ENCODE measurements at regions not wholly inside any gene's neighbourhood (a gene's known extent, or its start where the extent isn't known, plus 50 kb on each side); places are given as distances from the start of the nearest gene placed in this dataset.

DNA sequence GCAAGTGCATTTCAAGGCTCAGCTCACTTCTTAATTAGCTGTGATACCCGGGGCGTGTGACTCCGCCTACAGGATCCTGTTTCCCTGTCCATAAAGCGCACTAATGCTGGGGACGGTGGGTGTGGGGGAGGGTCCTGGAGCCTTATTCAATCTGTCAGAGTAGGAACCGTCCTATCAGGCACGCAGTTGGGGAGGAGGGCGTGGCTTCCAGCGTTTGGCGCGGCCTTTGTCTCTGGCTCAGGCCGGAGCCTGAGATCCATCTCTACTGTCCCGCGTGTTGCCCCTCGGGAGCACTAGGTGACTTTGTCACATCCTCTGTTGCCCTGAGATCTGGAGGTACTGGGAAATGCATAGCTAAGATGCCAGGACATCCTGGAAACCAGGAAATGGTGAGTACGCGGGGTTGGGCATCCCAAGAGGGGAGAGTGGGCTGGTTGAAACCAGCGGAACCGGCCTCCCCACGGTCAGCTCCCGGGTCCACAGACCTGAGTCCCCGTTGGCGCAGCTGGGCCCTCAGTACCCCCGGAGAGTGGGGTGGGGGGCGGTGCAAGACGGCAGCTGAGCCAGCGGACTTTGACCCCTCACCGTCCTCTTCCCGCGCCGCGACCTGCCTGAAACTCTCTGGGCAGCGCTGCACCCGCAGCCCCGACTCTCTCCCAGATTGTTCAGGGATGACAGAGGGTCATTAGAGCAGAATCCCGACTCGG is 104.4 kb upstream of the ZNF92 start:
- Mint-ChIP-seq H3K27me3 (ENCODE audit: low read depth) (peaks cover 21% of the 10 kb centered on the region), H3K9me3 (peaks cover 5% of the 10 kb centered on the region), H3K27ac (no peak overlapping the region), H3K36me3 (peaks cover 7% of the 10 kb centered on the region), H3K4me1 (peaks cover 33% of the 10 kb centered on the region), H3K4me3 (peak overlapping the region; percentile 93)
- ChIA-PET POLR2A (interaction anchor here (0.8 to 1.5 kb wide), 2 partner anchors 17 to 18 kb away, joined by 3 to 7 read pairs; no protein-coding TSS in a partner anchor), CTCF (interaction anchor here (1.3 to 2.3 kb wide), 3 partner anchors 17 to 53 kb away, joined by 5 to 8 read pairs (median 7); no protein-coding TSS in a partner anchor)
- peak; percentile 100 for ATAC-seq
- TF ChIP-seq GABPB1 (CRISPR knock-in tag; IDR thresholded peaks at IDR 0.05) (no peak), ZNF121 (CRISPR knock-in tag; IDR thresholded peaks at IDR 0.05) (peak; percentile 10; the same call in 1 of the 2 replicates), IRF2 (CRISPR knock-in tag; IDR thresholded peaks at IDR 0.05; ENCODE audit: borderline replicate concordance, low read depth) (no peak), ETV6 (CRISPR knock-in tag; IDR thresholded peaks at IDR 0.05) (0 out of 2 replicates have a peak, but pooled peaks have one; percentile 69), FOXP1 (CRISPR knock-in tag; IDR thresholded peaks at IDR 0.05; ENCODE audit: borderline replicate concordance) (0 out of 2 replicates have a peak, but pooled peaks have one; percentile 26), SP1 (CRISPR knock-in tag; conservative IDR thresholded peaks at IDR 0.05) (peak; percentile 52), ZNF416 (CRISPR knock-in tag; IDR thresholded peaks at IDR 0.05) (no peak), FOXK1 (CRISPR knock-in tag; IDR thresholded peaks at IDR 0.05) (0 out of 2 replicates have a peak, but pooled peaks have one; percentile 34)
- TF ChIP-seq, protein P1, sequence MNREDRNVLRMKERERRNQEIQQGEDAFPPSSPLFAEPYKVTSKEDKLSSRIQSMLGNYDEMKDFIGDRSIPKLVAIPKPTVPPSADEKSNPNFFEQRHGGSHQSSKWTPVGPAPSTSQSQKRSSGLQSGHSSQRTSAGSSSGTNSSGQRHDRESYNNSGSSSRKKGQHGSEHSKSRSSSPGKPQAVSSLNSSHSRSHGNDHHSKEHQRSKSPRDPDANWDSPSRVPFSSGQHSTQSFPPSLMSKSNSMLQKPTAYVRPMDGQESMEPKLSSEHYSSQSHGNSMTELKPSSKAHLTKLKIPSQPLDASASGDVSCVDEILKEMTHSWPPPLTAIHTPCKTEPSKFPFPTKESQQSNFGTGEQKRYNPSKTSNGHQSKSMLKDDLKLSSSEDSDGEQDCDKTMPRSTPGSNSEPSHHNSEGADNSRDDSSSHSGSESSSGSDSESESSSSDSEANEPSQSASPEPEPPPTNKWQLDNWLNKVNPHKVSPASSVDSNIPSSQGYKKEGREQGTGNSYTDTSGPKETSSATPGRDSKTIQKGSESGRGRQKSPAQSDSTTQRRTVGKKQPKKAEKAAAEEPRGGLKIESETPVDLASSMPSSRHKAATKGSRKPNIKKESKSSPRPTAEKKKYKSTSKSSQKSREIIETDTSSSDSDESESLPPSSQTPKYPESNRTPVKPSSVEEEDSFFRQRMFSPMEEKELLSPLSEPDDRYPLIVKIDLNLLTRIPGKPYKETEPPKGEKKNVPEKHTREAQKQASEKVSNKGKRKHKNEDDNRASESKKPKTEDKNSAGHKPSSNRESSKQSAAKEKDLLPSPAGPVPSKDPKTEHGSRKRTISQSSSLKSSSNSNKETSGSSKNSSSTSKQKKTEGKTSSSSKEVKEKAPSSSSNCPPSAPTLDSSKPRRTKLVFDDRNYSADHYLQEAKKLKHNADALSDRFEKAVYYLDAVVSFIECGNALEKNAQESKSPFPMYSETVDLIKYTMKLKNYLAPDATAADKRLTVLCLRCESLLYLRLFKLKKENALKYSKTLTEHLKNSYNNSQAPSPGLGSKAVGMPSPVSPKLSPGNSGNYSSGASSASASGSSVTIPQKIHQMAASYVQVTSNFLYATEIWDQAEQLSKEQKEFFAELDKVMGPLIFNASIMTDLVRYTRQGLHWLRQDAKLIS (CRISPR knock-in tag; IDR thresholded peaks at IDR 0.05; ENCODE audit: borderline replicate concordance): no peak
- TF ChIP-seq, protein P2, sequence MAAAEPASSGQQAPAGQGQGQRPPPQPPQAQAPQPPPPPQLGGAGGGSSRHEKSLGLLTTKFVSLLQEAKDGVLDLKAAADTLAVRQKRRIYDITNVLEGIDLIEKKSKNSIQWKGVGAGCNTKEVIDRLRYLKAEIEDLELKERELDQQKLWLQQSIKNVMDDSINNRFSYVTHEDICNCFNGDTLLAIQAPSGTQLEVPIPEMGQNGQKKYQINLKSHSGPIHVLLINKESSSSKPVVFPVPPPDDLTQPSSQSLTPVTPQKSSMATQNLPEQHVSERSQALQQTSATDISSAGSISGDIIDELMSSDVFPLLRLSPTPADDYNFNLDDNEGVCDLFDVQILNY (CRISPR knock-in tag; IDR thresholded peaks at IDR 0.05): 0 out of 2 replicates have a peak, but pooled peaks have one; percentile 39
- TF ChIP-seq, protein P3, sequence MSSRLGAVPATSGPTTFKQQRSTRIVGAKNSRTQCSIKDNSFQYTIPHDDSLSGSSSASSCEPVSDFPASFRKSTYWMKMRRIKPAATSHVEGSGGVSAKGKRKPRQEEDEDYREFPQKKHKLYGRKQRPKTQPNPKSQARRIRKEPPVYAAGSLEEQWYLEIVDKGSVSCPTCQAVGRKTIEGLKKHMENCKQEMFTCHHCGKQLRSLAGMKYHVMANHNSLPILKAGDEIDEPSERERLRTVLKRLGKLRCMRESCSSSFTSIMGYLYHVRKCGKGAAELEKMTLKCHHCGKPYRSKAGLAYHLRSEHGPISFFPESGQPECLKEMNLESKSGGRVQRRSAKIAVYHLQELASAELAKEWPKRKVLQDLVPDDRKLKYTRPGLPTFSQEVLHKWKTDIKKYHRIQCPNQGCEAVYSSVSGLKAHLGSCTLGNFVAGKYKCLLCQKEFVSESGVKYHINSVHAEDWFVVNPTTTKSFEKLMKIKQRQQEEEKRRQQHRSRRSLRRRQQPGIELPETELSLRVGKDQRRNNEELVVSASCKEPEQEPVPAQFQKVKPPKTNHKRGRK (CRISPR knock-in tag; IDR thresholded peaks at IDR 0.05; ENCODE audit: borderline replicate concordance): no peak
- TF ChIP-seq, protein P4, sequence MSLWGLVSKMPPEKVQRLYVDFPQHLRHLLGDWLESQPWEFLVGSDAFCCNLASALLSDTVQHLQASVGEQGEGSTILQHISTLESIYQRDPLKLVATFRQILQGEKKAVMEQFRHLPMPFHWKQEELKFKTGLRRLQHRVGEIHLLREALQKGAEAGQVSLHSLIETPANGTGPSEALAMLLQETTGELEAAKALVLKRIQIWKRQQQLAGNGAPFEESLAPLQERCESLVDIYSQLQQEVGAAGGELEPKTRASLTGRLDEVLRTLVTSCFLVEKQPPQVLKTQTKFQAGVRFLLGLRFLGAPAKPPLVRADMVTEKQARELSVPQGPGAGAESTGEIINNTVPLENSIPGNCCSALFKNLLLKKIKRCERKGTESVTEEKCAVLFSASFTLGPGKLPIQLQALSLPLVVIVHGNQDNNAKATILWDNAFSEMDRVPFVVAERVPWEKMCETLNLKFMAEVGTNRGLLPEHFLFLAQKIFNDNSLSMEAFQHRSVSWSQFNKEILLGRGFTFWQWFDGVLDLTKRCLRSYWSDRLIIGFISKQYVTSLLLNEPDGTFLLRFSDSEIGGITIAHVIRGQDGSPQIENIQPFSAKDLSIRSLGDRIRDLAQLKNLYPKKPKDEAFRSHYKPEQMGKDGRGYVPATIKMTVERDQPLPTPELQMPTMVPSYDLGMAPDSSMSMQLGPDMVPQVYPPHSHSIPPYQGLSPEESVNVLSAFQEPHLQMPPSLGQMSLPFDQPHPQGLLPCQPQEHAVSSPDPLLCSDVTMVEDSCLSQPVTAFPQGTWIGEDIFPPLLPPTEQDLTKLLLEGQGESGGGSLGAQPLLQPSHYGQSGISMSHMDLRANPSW (CRISPR knock-in tag; conservative IDR thresholded peaks at IDR 0.05; ENCODE audit: low read depth): no peak
- peak; percentile 97 for DNase-seq (ENCODE audit: low spot score)

DNA sequence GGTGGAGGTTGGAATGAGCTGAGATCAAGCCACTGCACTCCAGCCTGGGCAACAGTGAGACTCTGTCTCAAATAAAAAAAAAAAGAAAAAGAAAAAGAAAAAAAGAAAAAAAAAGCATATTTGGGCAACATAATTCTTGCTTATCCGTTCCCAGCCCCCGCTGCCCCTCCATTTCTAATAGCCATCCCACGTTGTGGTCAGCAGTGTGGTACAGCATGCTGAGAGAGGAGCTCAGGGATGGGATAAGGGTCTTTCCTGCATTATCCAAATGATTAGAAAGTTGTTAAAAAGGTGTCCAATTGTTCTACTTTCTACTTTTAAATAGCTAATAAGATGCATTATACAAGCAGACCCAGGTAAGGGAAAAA is 104.9 kb upstream of the ZNF92 start:
- Mint-ChIP-seq H3K9me3 (peaks cover 5% of the 10 kb centered on the region), H3K36me3 (peaks cover 7% of the 10 kb centered on the region), H3K4me1 (peaks cover 36% of the 10 kb centered on the region), H3K4me3 (peak overlapping the region; percentile 93), H3K27ac (no peak overlapping the region), H3K27me3 (ENCODE audit: low read depth) (peaks cover 21% of the 10 kb centered on the region)
- no peak for DNase-seq (ENCODE audit: low spot score)
- ChIA-PET POLR2A (interaction anchor here (0.6 to 1.5 kb wide), 2 partner anchors 16 to 1078 kb away, joined by 7 to 9 read pairs; no protein-coding TSS in a partner anchor), CTCF (interaction anchor here (1.3 to 2.3 kb wide), 3 partner anchors 16 to 52 kb away, joined by 5 to 8 read pairs (median 7); no protein-coding TSS in a partner anchor)
- ATAC-seq: no peak
- no peak for TF ChIP-seq ZNF219 (CRISPR knock-in tag; IDR thresholded peaks at IDR 0.05; ENCODE audit: borderline replicate concordance)
- no peak for TF ChIP-seq JUN (CRISPR knock-in tag; IDR thresholded peaks at IDR 0.05)
- TF ChIP-seq FOXP4 (CRISPR knock-in tag; IDR thresholded peaks at IDR 0.05): no peak
- no peak for TF ChIP-seq IRF2 (CRISPR knock-in tag; IDR thresholded peaks at IDR 0.05; ENCODE audit: borderline replicate concordance, low read depth)
- TF ChIP-seq PRDM15 (CRISPR knock-in tag; IDR thresholded peaks at IDR 0.05): no peak
- TF ChIP-seq ZNF423 (CRISPR knock-in tag; IDR thresholded peaks at IDR 0.05): no peak
- TF ChIP-seq NR2C2 (CRISPR knock-in tag; IDR thresholded peaks at IDR 0.05): no peak
- TF ChIP-seq ZNF138 (CRISPR knock-in tag; conservative IDR thresholded peaks at IDR 0.05): no peak

Measured in WTC11 (cell line).